ENCODE measurements at regions not wholly inside any gene's neighbourhood (a gene's known extent, or its start where the extent isn't known, plus 50 kb on each side); places are given as distances from the start of the nearest gene placed in this dataset.

GRCh38 chr13:112136095-112136494, 69.1 kb downstream of the SOX1 start:
- CTCF ChIA-PET, result no interaction called here
- TF ChIP-seq CTCF (IDR thresholded peaks at IDR 0.05; ENCODE audit: insufficient read depth, low read depth, low read length), result no peak
- Histone ChIP-seq H3K4me3 (ENCODE audit: low read depth, low read length) (no peak overlapping the region), H3K36me3 (ENCODE audit: control insufficient read depth, insufficient read depth, low read length) (no peaks in the 10 kb centered on the region), H3K27me3 (ENCODE audit: control insufficient read depth, insufficient read depth, low read length) (no peaks in the 10 kb centered on the region)
- DNase-seq (ENCODE audit: low read depth), result no peak
- POLR2A ChIA-PET, result no interaction called here

GRCh38 chr13:112137144-112137543, 70.2 kb downstream of the SOX1 start:
- no peaks in the 10 kb centered on the region for H3K27me3 ChIP-seq (ENCODE audit: control insufficient read depth, insufficient read depth, low read length)
- H3K36me3 ChIP-seq (ENCODE audit: control insufficient read depth, insufficient read depth, low read length), result no peaks in the 10 kb centered on the region
- no peak for TF ChIP-seq CTCF (IDR thresholded peaks at IDR 0.05; ENCODE audit: insufficient read depth, low read depth, low read length)
- no peak overlapping the region for H3K4me3 ChIP-seq (ENCODE audit: low read depth, low read length)
- DNase-seq (ENCODE audit: low read depth), result no peak
- POLR2A ChIA-PET, result no interaction called here
- CTCF ChIA-PET, result no interaction called here

GRCh38 chr13:112140366-112140765, 73.4 kb downstream of the SOX1 start:
- Histone ChIP-seq H3K4me3 (ENCODE audit: low read depth, low read length) (no peak overlapping the region), H3K27me3 (ENCODE audit: control insufficient read depth, insufficient read depth, low read length) (no peaks in the 10 kb centered on the region), H3K36me3 (ENCODE audit: control insufficient read depth, insufficient read depth, low read length) (no peaks in the 10 kb centered on the region)
- POLR2A ChIA-PET, result no interaction called here
- CTCF ChIA-PET, result no interaction called here
- TF ChIP-seq CTCF (IDR thresholded peaks at IDR 0.05; ENCODE audit: insufficient read depth, low read depth, low read length), result no peak
- DNase-seq (ENCODE audit: low read depth), result no peak

GRCh38 chr13:112141643-112142400, 74.9 kb downstream of the SOX1 start:
- POLR2A ChIA-PET, result no interaction called here
- no peak for DNase-seq (ENCODE audit: low read depth)
- Histone ChIP-seq H3K27me3 (ENCODE audit: control insufficient read depth, insufficient read depth, low read length) (no peaks in the 10 kb centered on the region), H3K4me3 (ENCODE audit: low read depth, low read length) (no peak overlapping the region), H3K36me3 (ENCODE audit: control insufficient read depth, insufficient read depth, low read length) (no peaks in the 10 kb centered on the region)
- CTCF ChIA-PET, result interaction anchor here (0.7 kb wide), 1 partner anchor 24 kb away, joined by 3 read pairs; no protein-coding TSS in a partner anchor
- no peak for TF ChIP-seq CTCF (IDR thresholded peaks at IDR 0.05; ENCODE audit: insufficient read depth, low read depth, low read length)

GRCh38 chr13:112142401-112142930, 75.5 kb downstream of the SOX1 start:
- Histone ChIP-seq H3K27me3 (ENCODE audit: control insufficient read depth, insufficient read depth, low read length) (no peaks in the 10 kb centered on the region), H3K36me3 (ENCODE audit: control insufficient read depth, insufficient read depth, low read length) (no peaks in the 10 kb centered on the region), H3K4me3 (ENCODE audit: low read depth, low read length) (no peak overlapping the region)
- ChIA-PET CTCF (no interaction called here), POLR2A (no interaction called here)
- no peak for DNase-seq (ENCODE audit: low read depth)
- TF ChIP-seq CTCF (IDR thresholded peaks at IDR 0.05; ENCODE audit: insufficient read depth, low read depth, low read length), result no peak
